ENCODE measurements at regions not wholly inside any gene's neighbourhood (a gene's known extent, or its start where the extent isn't known, plus 50 kb on each side); places are given as distances from the start of the nearest gene placed in this dataset.
"Not testable (repeated sequence)": the region's sequence is repeated elsewhere in the genome, so short reads cannot be mapped to it uniquely, and the experiment has no call there.

- H3K36me3 Mint-ChIP-seq (ENCODE audit: insufficient read depth in 2 of 2); DNase-seq; H3K4me1 Mint-ChIP-seq (ENCODE audit: low read depth); ATAC-seq (replicated peaks in 1 of 2); H3K9me3 Mint-ChIP-seq; H3K27me3 Mint-ChIP-seq (ENCODE audit: low read depth); H3K4me3 Mint-ChIP-seq; H3K27ac Mint-ChIP-seq: not testable (repeated sequence)
Observed at GRCh38 chr21:10100873-10101272, 420.5 kb upstream of the TPTE start.

- H3K27ac Mint-ChIP-seq; H3K4me3 Mint-ChIP-seq; H3K27me3 Mint-ChIP-seq (ENCODE audit: low read depth); H3K4me1 Mint-ChIP-seq (ENCODE audit: low read depth); DNase-seq; H3K9me3 Mint-ChIP-seq; ATAC-seq (replicated peaks in 1 of 2); H3K36me3 Mint-ChIP-seq (ENCODE audit: insufficient read depth in 2 of 2): not testable (repeated sequence)
Observed at GRCh38 chr21:10119342-10119741, 402.0 kb upstream of the TPTE start.

- not testable (repeated sequence) for H3K9me3 Mint-ChIP-seq; H3K4me3 Mint-ChIP-seq; H3K27me3 Mint-ChIP-seq (ENCODE audit: low read depth); ATAC-seq (replicated peaks in 1 of 2); H3K4me1 Mint-ChIP-seq (ENCODE audit: low read depth); H3K27ac Mint-ChIP-seq; H3K36me3 Mint-ChIP-seq (ENCODE audit: insufficient read depth in 2 of 2); DNase-seq
Observed at GRCh38 chr21:10119746-10120535, 401.4 kb upstream of the TPTE start.

- not testable (repeated sequence) for DNase-seq; H3K4me1 Mint-ChIP-seq (ENCODE audit: low read depth); H3K27me3 Mint-ChIP-seq (ENCODE audit: low read depth)
Observed at GRCh38 chr21:10120536-10120934, 400.8 kb upstream of the TPTE start.

GRCh38 chr21:10120965-10121550 lies 400.3 kb upstream of the TPTE start:
- H3K4me1 Mint-ChIP-seq (ENCODE audit: low read depth); H3K27ac Mint-ChIP-seq; H3K36me3 Mint-ChIP-seq (ENCODE audit: insufficient read depth in 2 of 2); H3K27me3 Mint-ChIP-seq (ENCODE audit: low read depth); DNase-seq; H3K9me3 Mint-ChIP-seq; ATAC-seq (replicated peaks in 1 of 2); H3K4me3 Mint-ChIP-seq: not testable (repeated sequence)

More at GRCh38 chr21:10120536-10120934, 400.8 kb upstream of the TPTE start:
- H3K36me3 Mint-ChIP-seq (ENCODE audit: insufficient read depth in 2 of 2); H3K4me3 Mint-ChIP-seq; H3K27ac Mint-ChIP-seq; H3K9me3 Mint-ChIP-seq; ATAC-seq (replicated peaks in 1 of 2): not testable (repeated sequence)

- H3K4me1 Mint-ChIP-seq (ENCODE audit: low read depth); H3K36me3 Mint-ChIP-seq (ENCODE audit: insufficient read depth in 2 of 2); H3K27ac Mint-ChIP-seq; H3K9me3 Mint-ChIP-seq; H3K27me3 Mint-ChIP-seq (ENCODE audit: low read depth); H3K4me3 Mint-ChIP-seq; ATAC-seq (replicated peaks in 1 of 2); DNase-seq: not testable (repeated sequence)
Observed at GRCh38 chr21:10121816-10122455, 399.4 kb upstream of the TPTE start.

- not testable (repeated sequence) for H3K4me3 Mint-ChIP-seq; H3K27me3 Mint-ChIP-seq (ENCODE audit: low read depth); H3K9me3 Mint-ChIP-seq; ATAC-seq (replicated peaks in 1 of 2); H3K4me1 Mint-ChIP-seq (ENCODE audit: low read depth); H3K27ac Mint-ChIP-seq; H3K36me3 Mint-ChIP-seq (ENCODE audit: insufficient read depth in 2 of 2)
- DNase-seq: peak in 1 of 2 donors; percentile 3
Observed at GRCh38 chr21:10122801-10123507, 398.4 kb upstream of the TPTE start.

- not testable (repeated sequence) for H3K27me3 Mint-ChIP-seq (ENCODE audit: low read depth)
Observed at GRCh38 chr21:10123508-10123885, 397.9 kb upstream of the TPTE start.

GRCh38 chr21:10125616-10126015 lies 395.8 kb upstream of the TPTE start:
- not testable (repeated sequence) for H3K4me1 Mint-ChIP-seq (ENCODE audit: low read depth); H3K36me3 Mint-ChIP-seq (ENCODE audit: insufficient read depth in 2 of 2); H3K27ac Mint-ChIP-seq; H3K4me3 Mint-ChIP-seq; DNase-seq; ATAC-seq (replicated peaks in 1 of 2); H3K27me3 Mint-ChIP-seq (ENCODE audit: low read depth); H3K9me3 Mint-ChIP-seq

More at GRCh38 chr21:10123508-10123885, 397.9 kb upstream of the TPTE start:
- not testable (repeated sequence) for H3K4me3 Mint-ChIP-seq; H3K27ac Mint-ChIP-seq; H3K36me3 Mint-ChIP-seq (ENCODE audit: insufficient read depth in 2 of 2); H3K4me1 Mint-ChIP-seq (ENCODE audit: low read depth); ATAC-seq (replicated peaks in 1 of 2); H3K9me3 Mint-ChIP-seq; DNase-seq

GRCh38 chr21:10134119-10134518 lies 387.3 kb upstream of the TPTE start:
- not testable (repeated sequence) for DNase-seq; H3K27me3 Mint-ChIP-seq (ENCODE audit: low read depth); H3K9me3 Mint-ChIP-seq; H3K4me3 Mint-ChIP-seq; H3K4me1 Mint-ChIP-seq (ENCODE audit: low read depth); H3K27ac Mint-ChIP-seq; H3K36me3 Mint-ChIP-seq (ENCODE audit: insufficient read depth in 2 of 2); ATAC-seq (replicated peaks in 1 of 2)

- H3K9me3 Mint-ChIP-seq; H3K36me3 Mint-ChIP-seq (ENCODE audit: insufficient read depth in 2 of 2); ATAC-seq (replicated peaks in 1 of 2); H3K27ac Mint-ChIP-seq; H3K4me1 Mint-ChIP-seq (ENCODE audit: low read depth); H3K27me3 Mint-ChIP-seq (ENCODE audit: low read depth); DNase-seq; H3K4me3 Mint-ChIP-seq: not testable (repeated sequence)
Observed at GRCh38 chr21:10135879-10136278, 385.5 kb upstream of the TPTE start.

GRCh38 chr21:10154178-10154577 lies 367.2 kb upstream of the TPTE start:
- H3K27me3 Mint-ChIP-seq (ENCODE audit: low read depth); H3K4me1 Mint-ChIP-seq (ENCODE audit: low read depth); ATAC-seq (replicated peaks in 1 of 2); H3K27ac Mint-ChIP-seq; H3K36me3 Mint-ChIP-seq (ENCODE audit: insufficient read depth in 2 of 2); H3K4me3 Mint-ChIP-seq; DNase-seq; H3K9me3 Mint-ChIP-seq: not testable (repeated sequence)

Data from activated T-cell treated with anti-CD3 and anti-CD28 coated beads, Interleukin-2, amount 50 U/mL, for 72 hours (primary cell).